Epithelial cell of proximal tubule (primary cell): ENCODE measurements at regions not wholly inside any gene's neighbourhood (a gene's known extent, or its start where the extent isn't known, plus 50 kb on each side); places are given as distances from the start of the nearest gene placed in this dataset.

ENCODE experiments used
- DNase-seq: peaks from one replicate; pipeline ENCODE4 v3.0.0-alpha.2; 2011; ENCODE audit warnings: low read depth
- H3K4me3 ChIP-seq: 2 replicates; pipeline ENCODE4 v1.5.1; 2011; ENCODE audit warnings: low read depth, mild to moderate bottlenecking, low read length
- CTCF ChIP-seq: conservative IDR thresholded peaks from 2 replicates; pipeline ENCODE4 v1.5.1; 2012; ENCODE audit warnings: low read depth, mild to moderate bottlenecking, low read length

DNA sequence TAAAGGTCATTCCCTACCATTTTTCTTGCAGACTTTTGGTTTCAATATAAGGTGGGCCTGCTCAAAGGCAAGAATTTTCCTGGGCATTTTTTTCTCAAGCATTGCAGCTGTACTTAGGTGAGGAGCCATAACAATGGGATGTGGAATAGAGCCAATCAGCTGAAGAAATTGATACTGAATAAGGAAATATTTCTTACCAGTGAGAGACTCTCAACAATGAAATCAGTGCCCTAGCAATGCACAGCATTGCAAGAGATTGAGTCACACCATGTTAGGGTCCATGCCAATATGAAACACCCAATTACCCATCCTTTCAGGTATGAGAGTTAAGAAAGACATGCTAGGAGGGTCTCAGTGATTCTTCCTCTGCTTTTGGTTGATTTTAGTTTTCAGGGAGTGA is 237.6 kb downstream of the SOX9 start:
- DNase-seq, result peak; percentile 79
- no peak for TF ChIP-seq CTCF
- H3K4me3 ChIP-seq, result no peak overlapping the region

DNA sequence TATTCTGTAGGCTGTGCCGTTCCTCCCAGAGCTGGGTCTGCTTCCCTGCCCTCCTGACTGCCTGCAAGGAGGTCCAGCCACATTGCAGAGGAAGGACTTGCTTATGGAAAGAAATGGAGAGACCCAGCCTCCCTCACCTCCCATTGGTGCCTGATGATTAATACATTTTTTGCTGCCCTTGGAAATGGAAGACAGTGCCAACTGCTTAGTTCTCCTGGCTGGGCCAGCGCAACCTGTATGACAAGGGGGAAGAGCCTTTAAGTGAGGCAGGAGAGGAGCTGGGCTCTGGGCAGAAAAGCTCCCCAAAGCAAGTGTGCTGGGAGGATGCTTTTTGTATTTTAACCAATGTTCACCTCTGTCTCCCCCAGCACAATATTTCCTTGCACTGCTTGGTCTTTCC is 238.5 kb downstream of the SOX9 start:
- no peak for TF ChIP-seq CTCF
- no peak overlapping the region for H3K4me3 ChIP-seq
- DNase-seq, result no peak

DNA sequence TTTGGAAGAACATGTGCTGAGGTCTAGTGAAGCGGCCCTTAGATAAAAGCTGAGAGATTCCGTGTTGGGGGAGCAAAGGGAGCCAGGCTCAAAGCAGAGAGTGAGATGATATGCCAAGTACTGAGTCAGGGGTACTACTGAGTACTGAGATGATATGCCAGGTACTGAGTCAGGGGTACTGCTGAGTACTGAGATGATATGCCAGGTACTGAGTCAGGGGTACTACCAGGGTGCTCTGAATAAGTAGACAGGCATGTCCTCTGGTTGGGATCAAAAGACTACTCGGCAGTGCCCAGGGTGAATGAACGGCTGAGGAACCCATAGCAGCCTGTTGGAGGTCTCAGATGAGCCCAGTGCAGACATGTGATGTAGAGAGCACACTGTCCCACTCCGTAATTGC is 239.0 kb downstream of the SOX9 start:
- H3K4me3 ChIP-seq, result no peak overlapping the region
- no peak for DNase-seq
- no peak for TF ChIP-seq CTCF

DNA sequence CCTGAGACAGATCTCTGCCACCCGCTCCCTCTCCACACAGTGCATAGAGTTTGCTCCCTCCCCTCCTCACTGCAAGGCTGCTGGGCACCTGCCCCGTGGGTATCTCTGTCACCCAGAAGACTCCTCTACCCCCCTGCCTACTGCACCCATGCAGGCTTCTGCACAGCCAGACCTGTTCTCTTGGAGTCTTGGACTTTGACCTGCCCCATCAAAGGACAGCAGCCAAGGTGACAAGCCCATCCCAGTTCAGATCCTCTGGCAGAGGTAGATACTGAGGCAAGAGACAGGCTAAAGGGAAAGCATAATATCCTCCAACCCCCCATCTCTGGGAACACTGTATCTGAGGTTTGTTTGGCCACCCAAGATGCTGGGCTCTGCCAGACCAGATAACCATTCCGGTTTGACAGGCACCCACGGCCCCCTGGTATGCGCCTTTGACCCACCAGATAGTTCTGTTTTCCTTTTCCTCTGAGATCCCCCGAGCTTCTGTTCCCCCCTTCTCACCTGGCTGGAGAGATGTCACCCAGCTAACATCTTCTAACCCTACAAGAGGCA is 239.6 kb downstream of the SOX9 start:
- TF ChIP-seq CTCF, result no peak
- no peak for DNase-seq
- H3K4me3 ChIP-seq, result no peak overlapping the region

- TF ChIP-seq CTCF, result no peak
- DNase-seq, result no peak
- no peak overlapping the region for H3K4me3 ChIP-seq
These were observed 241.1 kb downstream of the SOX9 start for GRCh38 chr17:72361892-72362291.

- TF ChIP-seq CTCF, result no peak
- no peak for DNase-seq
- no peak overlapping the region for H3K4me3 ChIP-seq
These were observed 241.7 kb downstream of the SOX9 start for GRCh38 chr17:72362376-72363088.

GRCh38 chr17:72363089-72363610 is 242.3 kb downstream of the SOX9 start:
- no peak overlapping the region for H3K4me3 ChIP-seq
- TF ChIP-seq CTCF, result no peak
- DNase-seq, result no peak
